HG03442 (cell line): ENCODE measurements at regions not wholly inside any gene's neighbourhood (a gene's known extent, or its start where the extent isn't known, plus 50 kb on each side); places are given as distances from the start of the nearest gene placed in this dataset.

Source experiments
- ATAC-seq: cut with Tn5 transposase; IDR thresholded peaks from one replicate; pipeline ENCODE4 v1.9.1; 2021; ENCODE audit warnings: mild to moderate bottlenecking, moderate library complexity; ENCODE audit not compliant: unreplicated experiment

DNA sequence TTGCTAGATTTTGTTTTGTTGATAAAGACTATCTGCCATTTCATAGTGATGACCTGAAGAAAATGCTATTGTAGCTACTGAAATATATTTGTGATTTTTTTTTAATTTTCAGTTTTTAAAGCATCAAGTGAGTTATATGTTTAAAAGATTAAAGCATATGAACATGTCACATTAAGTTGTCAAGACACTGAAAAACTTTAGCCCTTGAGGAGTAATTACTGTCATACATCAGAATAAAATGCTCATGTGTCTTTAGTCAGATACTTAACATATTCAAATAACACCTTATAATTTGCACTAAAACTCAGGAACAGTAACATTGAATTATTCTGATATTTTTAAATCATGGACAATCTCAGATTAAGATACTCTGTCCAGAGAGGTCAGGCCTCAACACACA is 108.1 kb upstream of the ATXN7L3B start:
- no peak for ATAC-seq

DNA sequence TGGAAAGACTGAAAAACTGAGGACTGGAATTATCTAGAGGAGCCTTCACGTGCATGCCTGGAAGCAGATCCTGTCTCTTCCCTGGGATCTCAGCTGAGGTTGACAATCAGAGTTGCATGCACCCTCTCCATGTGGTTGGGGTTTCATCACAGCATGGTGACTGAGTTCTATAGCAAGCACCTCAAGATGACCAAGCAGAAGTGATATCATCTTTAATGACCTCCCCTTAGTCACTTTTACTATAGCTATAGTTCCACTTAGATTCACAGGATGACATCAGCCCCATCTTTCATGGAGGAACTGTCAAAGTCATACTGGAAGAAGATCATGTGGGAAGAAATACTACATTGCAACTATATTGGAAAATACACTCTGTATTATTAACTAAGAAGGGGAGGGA is 105.8 kb upstream of the ATXN7L3B start:
- no peak for ATAC-seq

DNA sequence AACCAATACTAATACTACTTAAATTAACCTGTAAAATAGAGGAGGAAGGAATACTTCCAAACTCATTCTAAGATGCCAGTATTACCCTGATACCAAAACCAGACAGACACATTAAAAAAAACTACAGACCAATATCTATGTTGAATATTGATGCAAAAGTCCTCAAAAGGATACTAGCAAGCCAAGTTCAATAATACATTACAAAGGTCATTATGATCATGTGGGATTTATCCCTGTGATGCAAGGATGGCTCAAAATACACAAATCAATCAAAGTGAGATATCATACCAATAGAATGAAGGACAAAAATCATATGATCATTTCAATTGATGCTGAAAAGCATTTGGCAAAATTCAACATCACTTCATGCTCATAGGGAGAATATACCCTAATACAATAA is 97.2 kb upstream of the ATXN7L3B start:
- ATAC-seq: no peak

DNA sequence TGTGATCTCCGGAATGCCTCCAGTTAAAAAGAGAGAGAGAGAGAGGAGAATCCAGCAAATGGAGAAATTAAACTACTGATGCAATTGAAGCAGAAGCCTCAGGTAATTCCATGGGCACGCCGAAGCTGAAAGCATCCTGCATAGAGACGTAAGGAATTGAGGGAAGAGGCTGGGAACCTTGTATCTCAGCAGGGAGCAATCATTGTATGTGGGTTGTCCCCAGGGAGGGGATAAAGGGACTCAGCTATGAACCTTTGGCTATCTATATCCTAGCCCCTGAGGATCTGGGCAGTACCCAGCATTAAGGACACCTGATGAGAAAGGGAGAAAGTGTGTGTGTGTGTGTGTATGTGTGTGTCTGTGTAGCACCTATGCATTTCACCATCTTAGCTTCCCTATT is 95.8 kb upstream of the ATXN7L3B start:
- ATAC-seq: no peak

DNA sequence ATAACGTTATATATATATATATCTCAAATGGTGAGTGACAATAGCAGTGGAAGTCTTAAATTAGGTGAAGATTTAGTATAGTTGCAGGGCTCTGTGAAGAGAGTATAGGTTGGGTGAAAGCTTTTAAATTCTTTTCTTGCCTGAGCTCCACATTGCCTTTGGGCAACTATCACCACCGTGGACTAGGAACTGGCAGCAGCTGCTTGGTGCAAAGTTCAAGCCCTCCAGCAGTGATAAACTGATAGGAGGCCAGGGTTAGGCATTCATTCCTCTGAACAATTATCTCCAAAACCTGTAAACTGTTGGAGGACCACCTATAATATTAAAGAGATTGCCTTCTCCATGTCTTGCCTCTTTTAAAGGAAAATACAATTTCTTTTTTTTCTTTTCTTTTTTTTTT is 91.2 kb upstream of the ATXN7L3B start:
- ATAC-seq: no peak

DNA sequence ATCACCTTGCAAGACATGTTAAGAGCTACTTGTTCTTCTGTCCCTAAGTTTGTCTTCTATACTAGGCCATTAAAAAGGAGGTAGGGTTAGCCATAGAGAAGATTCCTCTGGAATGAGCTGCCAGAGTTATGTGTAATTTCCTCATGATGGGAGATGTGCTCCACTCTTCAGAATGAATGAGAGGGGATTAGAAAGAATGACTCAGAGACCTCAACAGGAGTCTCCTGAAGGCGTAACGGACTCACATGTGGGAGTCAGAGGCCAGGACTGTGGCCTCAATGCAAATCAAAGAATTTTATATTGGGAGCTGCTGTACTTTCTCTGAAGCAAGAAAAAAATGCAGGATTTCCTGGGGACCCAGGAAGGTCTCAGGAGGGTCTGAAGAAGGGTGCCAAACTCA is 87.8 kb upstream of the ATXN7L3B start:
- no peak for ATAC-seq

DNA sequence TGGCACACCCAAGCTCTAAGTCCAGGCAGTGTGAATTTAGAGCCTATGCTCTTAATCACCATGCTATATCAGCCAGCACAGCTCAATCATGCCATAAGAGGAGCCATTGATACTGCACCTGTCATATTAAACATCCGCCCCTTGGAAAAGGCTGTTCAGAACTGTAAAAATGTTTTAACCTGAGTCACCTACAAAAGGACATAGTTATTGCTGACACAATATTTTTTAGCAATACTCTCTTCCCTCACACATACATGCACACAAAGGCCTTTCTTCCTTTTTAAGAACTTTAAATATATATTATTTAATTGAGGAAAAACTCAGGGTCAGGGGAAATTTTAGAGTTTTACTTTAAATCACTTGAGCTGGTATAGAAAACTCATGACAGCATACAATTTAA is 83.5 kb upstream of the ATXN7L3B start:
- no peak for ATAC-seq

DNA sequence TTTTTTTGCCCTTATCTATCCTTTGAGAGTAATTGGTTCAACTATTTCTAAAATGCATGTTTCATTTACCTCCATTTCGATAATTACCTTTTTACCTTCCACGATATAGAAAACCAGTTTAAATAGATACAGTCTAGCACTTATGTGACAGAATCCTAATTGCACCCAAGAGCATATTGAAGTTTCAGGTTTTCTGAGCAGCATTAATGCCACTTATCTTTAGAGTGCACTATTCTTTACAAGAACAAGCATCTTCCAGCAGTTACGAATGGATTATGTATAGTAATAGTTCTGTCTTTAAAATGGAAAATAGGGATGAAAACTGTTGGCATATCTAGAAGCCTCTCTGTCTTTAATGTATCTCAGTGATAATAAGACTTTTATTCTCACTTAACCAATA is 82.2 kb upstream of the ATXN7L3B start:
- no peak for ATAC-seq

DNA sequence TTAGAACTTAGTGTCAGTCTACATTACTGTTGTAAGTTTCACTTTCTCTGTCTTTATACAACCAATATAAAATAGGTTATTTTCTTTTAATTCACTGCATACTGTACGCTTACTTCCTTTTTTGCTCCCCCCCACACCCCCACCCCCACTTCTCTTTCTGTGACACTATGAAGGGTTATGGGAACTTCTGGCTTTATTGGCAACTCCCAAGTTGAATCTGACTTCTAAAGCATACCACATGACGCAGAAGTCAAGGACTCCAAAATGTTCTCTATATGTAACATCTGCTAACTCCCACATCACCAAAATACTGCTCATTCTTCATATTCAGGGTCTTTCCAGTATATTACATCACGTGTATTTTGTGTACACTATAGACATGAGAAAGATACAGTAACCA is 81.2 kb upstream of the ATXN7L3B start:
- no peak for ATAC-seq

DNA sequence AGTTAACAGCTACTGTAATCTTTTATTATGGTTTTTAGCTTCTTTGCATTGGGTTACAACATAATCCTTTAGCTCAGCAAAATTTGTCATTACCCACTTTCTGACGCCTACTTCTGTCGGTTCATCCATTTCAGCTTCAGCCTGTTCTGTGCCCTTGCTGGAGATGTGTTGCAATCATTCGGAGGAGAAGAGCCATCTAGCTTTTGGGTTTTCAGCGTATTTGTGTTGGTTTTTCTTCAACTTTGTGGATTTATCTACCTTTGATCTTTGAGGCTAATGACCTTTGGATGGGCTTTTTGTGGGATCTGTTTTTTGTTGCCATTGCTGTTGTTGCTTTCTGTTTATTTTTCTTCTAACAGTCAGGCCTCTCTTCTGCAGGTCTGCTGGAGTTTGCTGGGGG is 69.2 kb upstream of the ATXN7L3B start:
- no peak for ATAC-seq

DNA sequence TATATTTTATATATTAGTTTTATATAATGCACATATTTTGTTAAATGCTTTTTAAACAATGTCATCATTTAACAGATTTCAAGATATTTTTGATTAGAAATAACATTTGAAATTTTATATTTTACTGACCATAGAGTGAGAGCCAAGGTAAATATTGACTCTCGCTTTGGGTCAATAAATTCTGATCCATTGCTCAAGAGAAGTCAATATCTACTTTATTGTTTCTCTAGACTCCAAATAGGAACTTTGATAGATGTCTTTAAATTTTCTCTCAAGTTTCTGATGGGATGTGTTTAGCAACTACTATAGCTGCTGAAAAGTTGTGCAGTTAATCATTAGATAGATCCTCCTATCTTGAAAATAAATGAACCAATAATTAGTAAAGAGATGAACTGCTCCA is 61.4 kb upstream of the ATXN7L3B start:
- no peak for ATAC-seq

DNA sequence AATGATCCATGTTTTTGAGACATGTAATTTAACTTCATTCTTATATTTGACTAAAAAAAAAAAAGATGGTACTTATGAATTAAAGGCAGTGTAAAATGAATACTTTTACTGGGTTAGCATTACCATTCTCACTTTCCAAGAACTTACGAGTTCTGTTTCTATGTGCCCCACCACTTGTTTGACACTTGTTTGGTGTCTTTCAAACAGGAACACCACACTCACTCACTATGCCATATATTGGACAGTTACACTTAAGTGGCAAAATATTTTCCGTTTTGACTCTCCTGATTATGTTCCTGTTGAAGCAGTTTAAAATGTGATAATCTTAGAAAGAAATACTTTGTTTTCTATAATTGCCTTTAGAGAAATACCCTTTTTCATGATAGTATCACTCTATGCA is 56.6 kb upstream of the ATXN7L3B start:
- ATAC-seq: no peak

DNA sequence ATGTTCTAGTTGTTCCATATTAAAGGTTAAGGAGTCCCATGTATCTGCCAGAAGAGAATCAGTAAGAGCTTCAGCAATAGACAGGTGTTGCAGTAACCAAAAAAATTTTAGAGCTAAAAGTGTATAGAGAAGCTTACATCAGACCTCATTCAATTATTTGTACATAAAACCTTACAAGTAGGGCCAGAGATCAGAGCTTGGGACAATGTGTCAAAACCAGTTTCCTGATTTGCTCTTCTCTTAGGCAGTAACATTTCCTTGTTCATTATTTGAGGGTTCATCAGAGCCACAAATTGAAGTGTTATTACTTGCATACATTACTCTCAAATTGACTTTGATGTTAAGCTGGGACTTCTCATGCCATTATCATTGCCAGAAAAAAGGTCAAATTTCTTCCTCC is 55.5 kb upstream of the ATXN7L3B start:
- ATAC-seq: no peak

DNA sequence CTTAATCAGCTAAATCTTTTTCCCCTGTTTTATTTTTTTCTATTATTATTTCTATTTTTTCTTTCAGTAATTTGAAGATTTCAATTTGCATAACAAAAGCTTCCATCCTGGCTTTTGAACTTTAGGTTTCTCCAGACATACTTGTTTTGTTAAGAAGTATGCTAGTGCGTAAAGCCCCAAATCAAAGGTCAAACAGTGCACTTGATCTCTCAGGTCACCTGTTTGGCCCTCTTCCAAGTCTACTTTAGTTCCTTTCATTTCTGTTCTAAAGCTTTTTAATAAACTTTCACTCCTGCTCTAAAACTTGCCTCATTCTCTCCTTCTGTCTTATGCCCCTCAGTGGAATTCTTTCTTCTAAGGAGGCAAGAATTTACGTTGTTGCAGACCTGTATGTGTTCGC is 54.6 kb upstream of the ATXN7L3B start:
- no peak for ATAC-seq
